Choroid plexus epithelial cell (primary cell): ENCODE measurements at regions not wholly inside any gene's neighbourhood (a gene's known extent, or its start where the extent isn't known, plus 50 kb on each side); places are given as distances from the start of the nearest gene placed in this dataset.

Experiments
- DNase-seq: peaks from one replicate; pipeline ENCODE4 v3.0.0-alpha.2; 2010; ENCODE audit warnings: low read depth
- H3K4me3 ChIP-seq: 2 replicates; pipeline ENCODE4 v1.5.1; 2011; ENCODE audit warnings: low read depth, mild to moderate bottlenecking, control low read depth, low read length, moderate library complexity
- TF ChIP-seq, protein P1 (sequence below): conservative IDR thresholded peaks from 2 replicates; pipeline ENCODE4 v1.5.1; 2011; ENCODE audit warnings: low read depth, mild to moderate bottlenecking, control low read depth, inconsistent platforms, low read length, moderate library complexity

DNA sequence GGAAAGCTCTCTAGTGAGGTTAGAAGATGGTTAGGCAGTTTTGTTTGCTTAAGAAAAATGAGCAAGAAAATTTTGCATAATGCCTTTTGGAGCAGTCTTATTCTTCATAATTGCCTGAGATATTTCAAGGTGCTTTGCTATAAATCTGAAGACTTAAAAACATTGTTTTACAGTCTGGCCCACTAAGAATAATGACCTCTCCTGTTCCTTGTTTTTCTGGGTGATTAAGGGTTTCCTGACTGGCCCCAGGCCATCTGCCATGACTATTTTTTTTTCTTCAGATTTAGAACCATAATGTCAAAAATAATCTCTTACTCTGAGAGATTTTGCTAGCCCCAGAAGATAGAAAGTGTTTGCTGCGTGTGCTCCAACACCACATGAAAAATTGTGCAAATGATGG lies 72.3 kb upstream of the CENPW start:
- H3K4me3 ChIP-seq = no peak overlapping the region
- peak; percentile 5 for DNase-seq
- TF ChIP-seq, protein P1, sequence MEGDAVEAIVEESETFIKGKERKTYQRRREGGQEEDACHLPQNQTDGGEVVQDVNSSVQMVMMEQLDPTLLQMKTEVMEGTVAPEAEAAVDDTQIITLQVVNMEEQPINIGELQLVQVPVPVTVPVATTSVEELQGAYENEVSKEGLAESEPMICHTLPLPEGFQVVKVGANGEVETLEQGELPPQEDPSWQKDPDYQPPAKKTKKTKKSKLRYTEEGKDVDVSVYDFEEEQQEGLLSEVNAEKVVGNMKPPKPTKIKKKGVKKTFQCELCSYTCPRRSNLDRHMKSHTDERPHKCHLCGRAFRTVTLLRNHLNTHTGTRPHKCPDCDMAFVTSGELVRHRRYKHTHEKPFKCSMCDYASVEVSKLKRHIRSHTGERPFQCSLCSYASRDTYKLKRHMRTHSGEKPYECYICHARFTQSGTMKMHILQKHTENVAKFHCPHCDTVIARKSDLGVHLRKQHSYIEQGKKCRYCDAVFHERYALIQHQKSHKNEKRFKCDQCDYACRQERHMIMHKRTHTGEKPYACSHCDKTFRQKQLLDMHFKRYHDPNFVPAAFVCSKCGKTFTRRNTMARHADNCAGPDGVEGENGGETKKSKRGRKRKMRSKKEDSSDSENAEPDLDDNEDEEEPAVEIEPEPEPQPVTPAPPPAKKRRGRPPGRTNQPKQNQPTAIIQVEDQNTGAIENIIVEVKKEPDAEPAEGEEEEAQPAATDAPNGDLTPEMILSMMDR = no peak

- TF ChIP-seq, protein P1 = no peak
- DNase-seq = peak; percentile 23
- no peak overlapping the region for H3K4me3 ChIP-seq
These were observed 71.8 kb upstream of the CENPW start for GRCh38 chr6:126268092-126268491.

DNA sequence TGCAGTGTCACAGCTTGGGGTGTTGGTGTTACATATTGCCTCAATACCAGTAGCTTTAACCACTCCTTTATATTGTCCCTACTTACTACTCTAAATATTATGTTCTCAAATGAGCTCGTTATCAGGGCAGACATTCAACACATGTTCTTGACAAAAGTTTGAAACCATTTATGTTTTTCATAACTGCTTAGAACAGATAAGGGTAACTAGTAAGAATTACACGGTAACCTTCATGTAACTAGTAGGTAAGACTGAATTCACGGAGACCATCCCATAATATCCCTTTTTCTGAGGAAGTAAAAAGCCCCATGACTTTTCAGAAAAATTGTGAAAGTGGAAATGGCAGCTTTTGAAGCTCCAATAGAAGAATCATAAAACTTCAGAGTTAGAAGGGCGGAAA lies 59.6 kb upstream of the CENPW start:
- TF ChIP-seq, protein P1 = no peak
- DNase-seq = no peak
- no peak overlapping the region for H3K4me3 ChIP-seq

- TF ChIP-seq, protein P1 = no peak
- DNase-seq = no peak
- H3K4me3 ChIP-seq = no peak overlapping the region
These were observed 54.0 kb upstream of the CENPW start for GRCh38 chr6:126285871-126286365.
